Body of pancreas (tissue), 4 donors: ENCODE measurements at regions not wholly inside any gene's neighbourhood (a gene's known extent, or its start where the extent isn't known, plus 50 kb on each side); places are given as distances from the start of the nearest gene placed in this dataset.

ENCODE experiments used
- CTCF ChIP-seq, 7 experiments: fragments of 450-650 bp in 4 of 7; fragments of 200-600 bp in 3 of 7; sonication (generic) in 3 of 7; IDR thresholded peaks; one replicate each; pipeline ENCODE4 v1.5.1; 2016 to 2019; ENCODE audit warnings: antibody characterized with exemption in 7 of 7
- POLR2A ChIP-seq, 3 donors: fragments of 450-650 bp; IDR thresholded peaks; one replicate each; pipeline ENCODE4 v1.6.1; 2016; ENCODE audit warnings: antibody characterized with exemption in 3 of 3, mild to moderate bottlenecking in 2 of 3

DNA sequence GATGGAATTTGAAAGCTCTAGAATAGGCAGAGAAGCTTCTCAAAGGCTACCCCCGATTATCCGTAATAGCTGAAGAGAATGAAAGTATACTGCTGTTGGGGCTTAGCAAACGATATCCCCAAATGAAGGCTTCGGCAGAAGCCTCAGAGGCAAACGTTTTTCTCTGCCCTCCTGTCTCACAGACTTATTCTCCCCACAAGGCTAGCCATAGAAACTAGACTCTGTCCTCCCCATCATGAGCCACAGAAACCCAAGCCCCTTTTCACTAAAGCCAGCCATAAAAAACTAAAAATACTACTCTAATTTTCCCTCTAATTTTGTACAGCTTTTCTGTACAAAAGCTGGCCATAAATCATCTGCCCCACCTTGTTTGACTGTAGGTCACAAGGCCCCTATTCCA, 413.4 kb upstream of the CFAP20DC start:
- TF ChIP-seq CTCF (IDR thresholded peaks at IDR 0.05) (no peak), POLR2A (IDR thresholded peaks at IDR 0.05) (no peak)
